GM12874 (cell line): ENCODE measurements at regions not wholly inside any gene's neighbourhood (a gene's known extent, or its start where the extent isn't known, plus 50 kb on each side); places are given as distances from the start of the nearest gene placed in this dataset.

ENCODE experiments used
- CTCF ChIP-seq: IDR thresholded peaks from 2 replicates; pipeline ENCODE4 v1.5.1; 2011; ENCODE audit warnings: low read depth, mild to moderate bottlenecking, control low read depth, low read length, moderate library complexity; ENCODE audit not compliant: insufficient read depth

GRCh38 chr4:180217070-180217469 lies 2026.1 kb upstream of the TENM3 start:
- no peak for TF ChIP-seq CTCF

GRCh38 chr4:180219080-180219479 lies 2024.1 kb upstream of the TENM3 start:
- TF ChIP-seq CTCF, result no peak

GRCh38 chr4:180225977-180226376 lies 2017.2 kb upstream of the TENM3 start:
- TF ChIP-seq CTCF, result no peak

GRCh38 chr4:180234730-180235129 lies 2008.5 kb upstream of the TENM3 start:
- no peak for TF ChIP-seq CTCF

- no peak for TF ChIP-seq CTCF
These were observed 2002.5 kb upstream of the TENM3 start for GRCh38 chr4:180240670-180241069.

GRCh38 chr4:180253419-180253818 lies 1989.8 kb upstream of the TENM3 start:
- TF ChIP-seq CTCF, result no peak

GRCh38 chr4:180261346-180261745 lies 1981.9 kb upstream of the TENM3 start:
- no peak for TF ChIP-seq CTCF

GRCh38 chr4:180280076-180280475 lies 1963.1 kb upstream of the TENM3 start:
- no peak for TF ChIP-seq CTCF
